Spleen (tissue), 7 donors: ENCODE measurements at regions not wholly inside any gene's neighbourhood (a gene's known extent, or its start where the extent isn't known, plus 50 kb on each side); places are given as distances from the start of the nearest gene placed in this dataset.

Experiments
- CTCF ChIP-seq, 11 experiments: fragments of 200-600 bp in 7 of 11; fragments of 450-650 bp in 4 of 11; sonication (generic) in 4 of 11; IDR thresholded peaks in 8 of 11; conservative IDR thresholded peaks in 3 of 11; 1 replicate in 7 of 11; 2 replicates in 4 of 11; pipeline versions ENCODE4 v1.4.0 to v1.8.0; 2016 to 2021; ENCODE audit warnings: antibody characterized with exemption in 11 of 11, inconsistent platforms in 4 of 11, mild to moderate bottlenecking in 1 of 11
- POLR2A ChIP-seq, 3 donors: fragments of 450-650 bp; IDR thresholded peaks; one replicate each; pipeline ENCODE4 v1.5.1; 2017; ENCODE audit warnings: antibody characterized with exemption in 3 of 3, mild to moderate bottlenecking in 1 of 3
- POLR2AphosphoS5 ChIP-seq, 3 donors: sonication (generic); formaldehyde crosslinking; IDR thresholded peaks; one replicate each; pipeline ENCODE4 v1.5.1; 2017; ENCODE audit warnings: antibody characterized with exemption in 3 of 3
- donor health status: DM: no; HTN: no; CAD: no; lungs with moderate emphysema.
- donor health status: DM: no; HTN: no; CAD: no.
- donor health status: DM: no; HTN: no; CAD: no.

- TF ChIP-seq POLR2AphosphoS5 (IDR thresholded peaks at IDR 0.05): no peak
- no peak for TF ChIP-seq CTCF (IDR thresholded peaks at IDR 0.05 in 8 of 11, conservative IDR thresholded peaks at IDR 0.05 in 3 of 11)
- no peak for TF ChIP-seq POLR2A (IDR thresholded peaks at IDR 0.05)
These were observed 529.5 kb upstream of the FZD8 start for GRCh38 chr10:36171556-36171952.
